K562 (cell line): ENCODE measurements at regions not wholly inside any gene's neighbourhood (a gene's known extent, or its start where the extent isn't known, plus 50 kb on each side); places are given as distances from the start of the nearest gene placed in this dataset.

Experiments
- ATAC-seq: fragments of 200-7000 bp; cut with Tn5 transposase; 3 replicates; pipeline ENCODE4 v1.9.1; 2020; ENCODE audit warnings: moderate library complexity
- BruUV-seq: library from RNA; stranded (reverse); fragments of 400-500 nt; replicated peaks from 2 replicates; lab custom pipeline; 2021; lab: Mats Ljungman, UMichigan
- CTCF ChIA-PET: fragments of 300-600 bp; formaldehyde crosslinking; extraction: SDS; loops from one replicate; lab custom pipeline; 2021; ENCODE audit warnings: low intra/inter-chr PET ratio; lab: Yijun Ruan, JAX
- POLR2A ChIA-PET: fragments of 300-600, 350-650 bp; sonication (Branson Sonifier 250); formaldehyde crosslinking; extraction: SDS; loops from one replicate; lab custom pipeline; 2021; ENCODE audit warnings: antibody characterized with exemption, inconsistent platforms; lab: Yijun Ruan, JAX
- DNase-seq, 4 experiments: peaks; one replicate each; pipeline versions ENCODE4 v3.0.0 to v3.0.0-alpha.2; 2011 to 2018; ENCODE audit warnings: low spot score in 3 of 4, mixed read lengths in 3 of 4; ENCODE audit errors: extremely low read depth in 1 of 4
- FAIRE-seq: peaks from 2 replicates; lab custom pipeline; 2011; peaks lifted over from hg19 to GRCh38; lab: Jason Lieb, UNC
- H2AFZ ChIP-seq: 2 replicates; pipeline ENCODE4 v1.6.0; 2011; ENCODE audit warnings: low read depth, low read length, control low read depth, inconsistent platforms
- H3K27ac ChIP-seq: fragments of 200-600 bp; 3 replicates; pipeline ENCODE4 v1.8.0; 2011; ENCODE audit warnings: low read depth, mild to moderate bottlenecking, control low read depth, inconsistent platforms, low read length, moderate library complexity, mixed read lengths; ENCODE audit errors: extremely low read depth
- H3K27me3 ChIP-seq, 2 experiments: fragments of 300-600 bp in 1 of 2; 2 replicates in 1 of 2; 3 replicates in 1 of 2; pipeline versions ENCODE4 v1.6.0 to v1.8.0; 2011; ENCODE audit warnings: inconsistent platforms in 2 of 2, low read length in 2 of 2, mild to moderate bottlenecking in 1 of 2, mixed read lengths in 1 of 2, moderate library complexity in 1 of 2; ENCODE audit not compliant: control insufficient read depth in 2 of 2, insufficient read depth in 2 of 2
- H3K36me3 ChIP-seq: fragments of 300-600 bp; 3 replicates; pipeline ENCODE4 v1.8.0; 2011; ENCODE audit warnings: mild to moderate bottlenecking, low read length, inconsistent platforms; ENCODE audit not compliant: control insufficient read depth, insufficient read depth
- H3K4me1 ChIP-seq, 2 experiments: fragments of 200-600 bp in 1 of 2; replicated peaks in 1 of 2; 2 replicates in 1 of 2; 3 replicates in 1 of 2; pipeline versions ENCODE4 v1.5.1 to v1.8.0; 2011; ENCODE audit warnings: inconsistent platforms in 2 of 2, low read length in 2 of 2, mild to moderate bottlenecking in 1 of 2, mixed read lengths in 1 of 2, moderate library complexity in 1 of 2; ENCODE audit not compliant: control insufficient read depth in 2 of 2, insufficient read depth in 2 of 2
- H3K4me2 ChIP-seq: 2 replicates; pipeline ENCODE4 v1.6.1; 2011; ENCODE audit warnings: low read length, control low read depth, inconsistent platforms, mixed read lengths; ENCODE audit not compliant: insufficient read depth
- H3K4me3 ChIP-seq: fragments of 200-600 bp; sonication (generic), shearing (Covaris generic); 2 replicates; pipeline ENCODE4 v1.5.1; 2016; ENCODE audit warnings: control low read depth, inconsistent platforms
- H3K79me2 ChIP-seq: fragments of 200-600 bp; 3 replicates; pipeline ENCODE4 v1.8.0; 2011; ENCODE audit warnings: low read length, inconsistent platforms; ENCODE audit not compliant: control insufficient read depth, insufficient read depth
- H3K9ac ChIP-seq, 2 experiments: 2 replicates each; pipeline versions ENCODE4 v1.6.0 to v1.6.1; 2011; ENCODE audit warnings: low read depth in 2 of 2, low read length in 2 of 2, control low read depth in 1 of 2, inconsistent platforms in 1 of 2, mild to moderate bottlenecking in 1 of 2, mixed read lengths in 1 of 2; ENCODE audit not compliant: insufficient read depth in 1 of 2
- H3K9me1 ChIP-seq: one replicate; pipeline ENCODE4 v1.6.0; 2011; ENCODE audit warnings: inconsistent platforms, mild to moderate bottlenecking, low read length, moderate library complexity; ENCODE audit not compliant: control insufficient read depth, insufficient read depth
- H3K9me3 ChIP-seq: replicated peaks from 2 replicates; pipeline ENCODE4 v1.5.1; 2011; ENCODE audit warnings: low read depth, low read length, inconsistent platforms; ENCODE audit not compliant: control insufficient read depth, insufficient read depth
- H4K20me1 ChIP-seq: replicated peaks from 2 replicates; pipeline ENCODE4 v1.6.1; 2011; ENCODE audit warnings: low read length, inconsistent platforms, mixed read lengths; ENCODE audit not compliant: control insufficient read depth, insufficient read depth
- COPS2 ChIP-seq: fragments of 450-650 bp; conservative IDR thresholded peaks from 2 replicates; pipeline ENCODE4 v1.6.1; 2016; ENCODE audit warnings: mild to moderate bottlenecking, moderate library complexity
- CXXC5 ChIP-seq: fragments of 250-450 bp; sonication (Bioruptor Pico); IDR thresholded peaks from 2 replicates; pipeline ENCODE4 v1.8.0; 2022; ENCODE audit warnings: inconsistent platforms, mild to moderate bottlenecking, moderate library complexity
- FOXM1 ChIP-seq, 2 experiments: fragments of 450-650 bp in 1 of 2; sonication (generic) in 1 of 2; formaldehyde crosslinking in 1 of 2; IDR thresholded peaks; 2 replicates each; pipeline versions ENCODE4 v1.6.1 to v1.9.0; 2017 to 2022; ENCODE audit warnings: low read depth in 2 of 2, mild to moderate bottlenecking in 2 of 2, missing genetic modification reagents in 1 of 2, moderate library complexity in 1 of 2
- IRF1 ChIP-seq: sonication (generic); formaldehyde crosslinking; IDR thresholded peaks from 2 replicates; pipeline ENCODE4 v1.8.0; 2022; ENCODE audit warnings: missing genetic modification reagents, mild to moderate bottlenecking, borderline replicate concordance
- MAZ ChIP-seq, 2 experiments: fragments of 450-650 bp in 1 of 2; sonication (generic) in 1 of 2; formaldehyde crosslinking; IDR thresholded peaks in 1 of 2; conservative IDR thresholded peaks in 1 of 2; 2 replicates each; pipeline versions ENCODE4 v1.4.0 to v1.5.0; 2020; ENCODE audit warnings: mild to moderate bottlenecking in 1 of 2, missing genetic modification reagents in 1 of 2
- RFX1 ChIP-seq: fragments of 450-650 bp; IDR thresholded peaks from 2 replicates; pipeline ENCODE4 v1.6.1; 2016; ENCODE audit warnings: mild to moderate bottlenecking, moderate library complexity
- TEAD1 ChIP-seq, 2 experiments: fragments of 450-650 bp in 1 of 2; sonication (generic) in 1 of 2; formaldehyde crosslinking; IDR thresholded peaks; 2 replicates each; pipeline versions ENCODE4 v1.4.0 to v1.8.0; 2020 to 2022; ENCODE audit warnings: mild to moderate bottlenecking in 2 of 2, missing genetic modification reagents in 1 of 2
- TSC22D4 ChIP-seq: fragments of 450-650 bp; IDR thresholded peaks from 2 replicates; pipeline ENCODE4 v1.6.1; 2016; ENCODE audit warnings: missing genetic modification characterization, missing biosample characterization, control low read depth
- USF1 ChIP-seq: sonication (generic); formaldehyde crosslinking; IDR thresholded peaks from 2 replicates; pipeline ENCODE4 v1.9.0; 2022; ENCODE audit warnings: mild to moderate bottlenecking, missing genetic modification reagents
- ZNF3 ChIP-seq: fragments of 250-450 bp; sonication (Bioruptor Pico); IDR thresholded peaks from 2 replicates; pipeline ENCODE4 v1.5.0; 2021; ENCODE audit warnings: mild to moderate bottlenecking, moderate library complexity
- ZNF592 ChIP-seq: fragments of 450-650 bp; IDR thresholded peaks from 2 replicates; pipeline ENCODE4 v1.6.1; 2017; ENCODE audit warnings: antibody characterized with exemption, mild to moderate bottlenecking
- ZNF79 ChIP-seq: fragments of 250-450 bp; sonication (Bioruptor Pico); IDR thresholded peaks from 2 replicates; pipeline ENCODE4 v1.4.0; 2020; ENCODE audit warnings: low read depth, mild to moderate bottlenecking, moderate library complexity
- whole genome bisulfite sequencing: fragments of 100-300 bp; shearing (Covaris generic); methylation state at CpG from one replicate; pipeline ENCODE4 v1.1.6; 2016; ENCODE audit warnings: low coverage, mixed read lengths; ENCODE audit not compliant: insufficient coverage; ENCODE audit errors: missing lambda C conversion rate; 5-methylcytosine and 5-hydroxymethylcytosine counted together
- in situ Hi-C: fragments of 300-500 bp; cut with MboI; formaldehyde crosslinking; loops from 4 replicates; pipeline ENCODE4 v1.15.0; 2018; ENCODE audit warnings: inconsistent platforms, mixed read lengths
- intact Hi-C: fragments of 100-400 bp; cut with micrococcal nuclease; formaldehyde crosslinking; loops from 2 replicates; pipeline ENCODE4 v1.14.2; 2022

GRCh38 chr5:103721183-103721582, 158.6 kb upstream of the NUDT12 start:
- in situ Hi-C loops = no loop called here
- BruUV-seq = no TSS peak
- TF ChIP-seq IRF1 (CRISPR knock-in tag) (no peak), ZNF79 (CRISPR knock-in tag) (no peak), USF1 (CRISPR knock-in tag) (no peak), MAZ (CRISPR knock-in tag; conservative IDR thresholded peaks at IDR 0.05 in 1 of 2, IDR thresholded peaks at IDR 0.05 in 1 of 2) (no peak), FOXM1 (IDR thresholded peaks at IDR 0.05; ENCODE audit: low read depth) (no peak), FOXM1 (CRISPR knock-in tag; IDR thresholded peaks at IDR 0.05; ENCODE audit: low read depth) (no peak), ZNF3 (CRISPR knock-in tag) (no peak), TSC22D4 (tag) (no peak), CXXC5 (CRISPR knock-in tag) (no peak), COPS2 (no peak), ZNF592 (no peak), TEAD1 (CRISPR knock-in tag; IDR thresholded peaks at IDR 0.05) (no peak), RFX1 (no peak)

More at GRCh38 chr5:103721183-103721582, 158.6 kb upstream of the NUDT12 start:
- H3K9ac ChIP-seq = no peak overlapping the region
- no peak overlapping the region for H3K27ac ChIP-seq
- intact Hi-C loops = no loop called here
- H3K79me2 ChIP-seq = no peaks in the 10 kb centered on the region
- FAIRE-seq (no peak), DNase-seq (no peak), ATAC-seq (no peak)
- H3K9me3 ChIP-seq = no peaks in the 10 kb centered on the region; the same call in 1 of the 2 replicates
- H3K4me1 ChIP-seq = no peaks in the 10 kb centered on the region
- H3K36me3 ChIP-seq = no peaks in the 10 kb centered on the region
- no peak overlapping the region for H2AFZ ChIP-seq
- H4K20me1 ChIP-seq = no peaks in the 10 kb centered on the region
- 0% methylated on average over 3 of the region's 3 CpGs for WGBS
- H3K4me2 ChIP-seq = no peak overlapping the region
- ChIA-PET CTCF (no interaction called here), POLR2A (no interaction called here)
- no peaks in the 10 kb centered on the region for H3K27me3 ChIP-seq
- no peak overlapping the region for H3K4me3 ChIP-seq
- no peaks in the 10 kb centered on the region for H3K9me1 ChIP-seq
